NCI-H146 (cell line): ENCODE measurements at regions not wholly inside any gene's neighbourhood (a gene's known extent, or its start where the extent isn't known, plus 50 kb on each side); places are given as distances from the start of the nearest gene placed in this dataset.

Source experiments
- DNase-seq: peaks from one replicate; lab custom pipeline; 2025; lab: John Stamatoyannopoulos, UW

DNA sequence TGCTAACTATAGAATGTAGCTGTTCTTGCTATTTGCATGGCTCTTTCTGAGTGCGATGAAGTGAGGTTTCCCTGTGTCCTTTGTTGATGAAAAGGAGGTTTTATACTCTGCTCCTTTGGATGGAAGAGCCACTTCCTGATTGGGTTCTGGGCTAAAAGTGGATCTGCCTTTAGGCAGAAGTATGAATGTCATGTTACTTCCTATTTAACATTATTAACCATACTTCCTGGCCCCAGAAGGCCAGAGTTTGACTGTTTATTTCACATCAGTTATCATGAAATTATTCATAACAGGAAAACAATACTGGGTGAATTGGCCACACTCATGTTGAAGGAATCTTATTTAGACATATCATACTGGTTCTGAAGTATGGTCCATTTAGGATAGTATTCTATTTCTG, 386.2 kb downstream of the PCDH7 start:
- DNase-seq = no peak

GRCh38 chr4:31107362-31107761, 387.2 kb downstream of the PCDH7 start:
- DNase-seq = no peak

DNA sequence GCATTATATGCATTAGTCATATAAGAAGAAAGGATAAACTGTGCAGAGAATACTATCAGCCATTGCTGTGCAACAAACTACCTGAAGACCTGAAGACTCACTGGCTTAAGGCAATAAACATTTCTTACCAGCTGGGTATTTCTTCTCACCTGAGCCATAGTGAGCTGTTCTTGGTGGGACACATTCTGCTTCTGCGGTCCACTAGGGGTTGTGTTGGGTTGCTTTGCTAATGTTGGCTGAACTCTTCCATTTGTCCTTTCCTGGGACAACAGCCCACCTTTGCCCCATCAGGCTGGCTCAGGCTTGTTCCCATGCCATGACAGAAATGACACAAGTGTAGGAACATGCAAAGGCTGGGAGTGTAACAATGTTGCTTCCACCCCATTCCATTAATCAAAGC, 388.6 kb downstream of the PCDH7 start:
- DNase-seq = no peak

DNA sequence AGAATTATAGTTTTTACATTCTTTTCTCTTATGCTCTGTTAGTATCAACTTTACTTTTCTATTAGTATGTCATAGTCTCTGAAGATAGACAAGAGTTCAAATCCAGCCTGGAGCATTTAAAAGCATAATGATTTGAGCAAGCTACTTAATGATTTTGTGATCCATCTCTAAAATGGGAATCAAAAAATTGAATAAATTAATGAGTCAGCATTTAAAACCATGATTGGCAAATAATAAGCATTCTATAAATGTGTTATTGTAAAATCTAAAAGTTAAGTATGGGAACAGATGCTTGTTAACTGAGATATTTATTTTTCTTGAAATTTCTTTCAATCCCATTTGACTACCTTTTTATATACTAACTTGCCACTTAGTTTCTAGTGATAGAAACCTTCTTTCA, 391.6 kb downstream of the PCDH7 start:
- no peak for DNase-seq

DNA sequence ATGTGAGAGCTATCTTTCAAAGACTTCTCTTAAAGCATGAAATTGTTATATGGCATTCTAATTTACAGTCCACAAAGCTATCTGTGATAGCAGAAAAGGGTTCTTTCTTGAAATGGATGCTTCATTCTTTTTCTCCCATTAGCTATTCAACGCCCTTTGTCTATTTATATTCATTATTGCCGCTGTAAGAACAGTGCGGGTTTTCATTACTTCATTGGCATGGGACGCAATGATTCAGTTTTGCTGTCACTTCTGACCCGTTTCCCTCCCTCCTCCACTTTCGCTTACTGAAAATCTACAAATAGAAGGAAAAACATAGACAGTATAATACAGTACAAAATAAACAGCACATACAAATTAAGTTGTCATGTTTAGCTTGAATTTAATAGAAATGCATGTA, 394.6 kb downstream of the PCDH7 start:
- DNase-seq = no peak

DNA sequence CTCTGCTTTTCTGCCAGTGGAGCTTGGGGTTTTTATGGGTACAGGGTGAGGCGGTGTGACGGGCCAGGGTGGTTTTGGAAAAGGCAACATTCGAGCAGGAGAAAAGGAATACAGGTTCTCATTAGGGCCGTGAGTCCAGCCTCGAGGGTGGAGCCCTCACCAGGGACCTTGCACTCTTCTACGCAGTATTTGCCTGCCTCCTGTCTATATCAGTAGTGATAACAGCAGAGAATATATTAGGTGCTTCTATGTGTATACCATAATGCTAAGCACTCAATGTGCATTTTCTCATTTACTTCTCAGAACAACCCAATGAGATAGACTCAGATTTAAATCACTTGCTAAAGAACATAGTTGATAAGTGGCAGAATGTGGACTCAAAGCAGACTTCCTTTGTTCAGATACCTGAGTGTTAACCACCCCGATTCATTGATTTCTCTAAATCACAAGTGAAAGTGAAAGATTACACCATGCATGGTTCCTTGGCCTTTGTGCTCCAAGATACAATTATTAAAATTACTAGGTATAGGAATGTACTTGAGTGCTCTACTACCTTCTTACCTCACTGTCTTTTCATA, 403.9 kb downstream of the PCDH7 start:
- peak; percentile 76 for DNase-seq

DNA sequence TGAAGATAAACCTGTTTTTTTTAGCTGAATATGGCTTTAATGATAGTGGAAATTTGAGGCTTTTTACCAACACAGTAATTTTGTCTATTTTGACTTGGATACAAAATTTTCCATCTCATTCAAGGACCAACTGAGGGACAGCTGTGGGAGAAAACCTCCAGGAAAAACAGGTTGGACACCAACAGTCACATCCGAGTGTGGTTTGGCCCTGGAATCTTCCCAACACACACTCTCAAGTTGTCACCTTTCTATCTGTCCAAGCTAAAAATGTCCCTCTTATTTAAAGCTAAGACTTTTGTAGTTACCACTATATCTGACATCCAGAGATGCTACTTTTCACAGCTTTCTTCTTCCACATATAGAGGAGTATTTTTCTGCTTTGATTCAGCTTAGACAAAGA, 404.9 kb downstream of the PCDH7 start:
- DNase-seq = no peak

DNA sequence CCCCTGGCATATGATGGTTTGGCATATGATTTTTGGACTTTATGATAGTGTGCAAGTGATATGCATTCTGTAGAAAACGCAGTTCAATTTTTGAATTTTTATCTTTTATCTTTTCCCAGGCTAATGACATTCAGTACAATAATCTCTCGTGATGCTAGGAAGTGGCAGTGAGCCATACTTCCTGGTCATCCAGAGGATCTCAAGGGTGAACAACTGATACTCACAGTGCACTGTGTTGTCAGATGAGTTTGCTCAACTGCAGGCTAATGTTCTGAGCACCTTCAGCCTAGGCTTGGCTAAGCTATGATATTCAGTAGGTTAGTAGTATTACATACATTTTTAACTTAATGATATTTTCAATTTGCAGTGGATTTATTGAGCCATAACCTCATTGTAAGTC, 405.3 kb downstream of the PCDH7 start:
- DNase-seq = no peak

- DNase-seq = peak; percentile 66
Measured at GRCh38 chr4:31126881-31127398, 406.8 kb downstream of the PCDH7 start.

GRCh38 chr4:31130930-31131329, 410.8 kb downstream of the PCDH7 start:
- DNase-seq = peak; percentile 59

DNA sequence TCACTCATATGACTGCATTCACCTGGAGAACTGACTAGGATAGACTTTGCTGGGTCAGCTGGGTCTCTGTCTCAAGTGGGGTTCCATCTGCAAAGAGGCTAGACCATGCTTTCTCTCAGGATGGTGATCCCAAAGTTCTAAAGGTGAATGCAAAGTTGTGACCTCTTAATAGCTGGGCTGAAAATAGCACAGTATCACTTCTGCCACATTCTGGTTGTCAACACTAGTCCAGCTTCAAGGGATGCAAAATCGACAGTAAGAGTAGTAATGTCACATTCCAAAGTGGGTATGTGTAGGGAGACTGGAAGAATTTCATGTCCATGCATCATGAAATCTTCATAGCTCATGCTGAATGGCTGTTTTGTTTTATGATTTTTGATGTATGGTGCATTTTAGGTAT, 414.6 kb downstream of the PCDH7 start:
- no peak for DNase-seq

- no peak for DNase-seq
Measured at GRCh38 chr4:31139767-31140166, 419.6 kb downstream of the PCDH7 start.

DNA sequence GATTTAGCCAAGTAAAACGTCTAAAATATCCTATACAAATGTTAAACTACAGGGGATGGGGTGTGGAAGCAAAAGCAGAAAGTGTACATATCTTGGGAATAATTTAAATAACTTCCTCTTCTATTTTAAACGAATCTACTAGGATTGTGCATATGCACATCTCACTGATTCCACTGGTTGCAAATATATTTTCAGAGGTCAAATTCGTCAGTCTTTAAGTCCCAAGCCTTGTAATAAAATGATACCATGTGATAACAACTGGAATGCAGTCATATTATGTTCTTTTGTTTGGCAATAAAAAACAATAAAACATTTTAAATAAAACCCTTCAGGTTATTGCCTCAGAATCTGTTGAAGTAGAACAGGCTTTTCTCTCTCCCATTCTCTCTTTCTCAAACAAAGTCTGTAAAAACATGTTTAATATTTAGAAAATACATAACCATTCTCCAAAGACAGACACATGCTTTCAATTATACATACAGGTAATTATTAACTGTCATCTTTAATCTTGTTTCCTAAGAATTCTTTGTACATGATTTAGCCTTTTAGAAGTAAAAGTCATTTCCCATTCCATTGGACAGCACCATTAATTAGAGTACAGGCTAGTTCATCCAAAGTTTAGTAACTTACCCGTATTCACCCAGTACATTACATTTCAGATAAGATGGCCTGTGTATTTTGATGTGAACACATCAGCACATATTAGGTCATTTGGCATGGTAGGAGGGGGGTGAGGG, 421.1 kb downstream of the PCDH7 start:
- no peak for DNase-seq

DNA sequence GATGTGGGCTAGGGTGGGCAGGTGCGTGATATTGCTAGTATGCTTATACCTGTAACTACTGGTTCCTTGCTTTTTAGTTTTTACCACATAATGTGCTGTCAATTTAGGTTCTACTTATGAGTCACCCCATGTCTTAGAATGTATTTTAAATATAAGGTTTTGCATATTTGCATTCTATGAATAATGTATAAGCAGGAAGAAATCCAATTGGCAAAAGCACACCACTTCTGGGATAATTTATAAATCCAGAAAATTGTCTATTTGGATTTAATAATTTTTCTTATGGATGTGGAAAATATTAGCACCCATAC, 421.6 kb downstream of the PCDH7 start:
- DNase-seq = no peak

DNA sequence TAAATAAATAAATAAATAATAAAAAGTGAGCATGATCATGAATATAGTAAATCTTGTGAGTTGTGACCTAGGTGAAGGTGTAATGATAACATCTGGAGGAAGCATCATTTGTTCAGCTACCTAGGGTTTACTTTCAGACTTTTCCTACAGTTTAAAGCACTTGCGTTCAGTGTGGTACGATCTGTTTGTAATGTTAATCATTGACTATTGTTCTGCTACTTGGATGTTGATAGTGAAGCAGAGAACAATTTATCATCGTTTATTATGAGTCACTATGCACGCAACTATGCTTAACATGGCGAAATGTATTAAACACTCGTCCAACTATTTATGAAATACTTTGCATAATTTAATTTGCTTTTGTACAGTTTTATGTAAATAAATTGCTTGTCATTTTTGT, 426.2 kb downstream of the PCDH7 start:
- DNase-seq = no peak

DNA sequence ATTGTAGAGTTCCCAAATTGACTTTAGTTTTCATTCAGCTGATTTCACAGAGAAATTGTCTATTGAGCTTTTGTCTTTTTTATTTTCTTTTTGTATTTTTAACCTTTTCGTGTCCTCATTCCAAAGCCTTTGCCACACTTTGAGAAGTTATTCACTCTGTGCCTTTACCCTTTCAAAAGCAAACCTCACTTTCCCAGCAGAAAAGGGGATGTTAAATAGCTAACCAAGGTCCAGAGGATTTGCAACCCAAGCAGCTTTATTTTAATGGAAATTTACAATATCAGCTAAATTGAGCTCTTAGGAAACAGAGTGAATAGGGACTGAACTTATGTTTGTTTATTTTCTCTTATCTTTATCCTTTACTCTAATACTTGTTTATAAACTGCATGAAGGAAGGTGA, 428.8 kb downstream of the PCDH7 start:
- no peak for DNase-seq

DNA sequence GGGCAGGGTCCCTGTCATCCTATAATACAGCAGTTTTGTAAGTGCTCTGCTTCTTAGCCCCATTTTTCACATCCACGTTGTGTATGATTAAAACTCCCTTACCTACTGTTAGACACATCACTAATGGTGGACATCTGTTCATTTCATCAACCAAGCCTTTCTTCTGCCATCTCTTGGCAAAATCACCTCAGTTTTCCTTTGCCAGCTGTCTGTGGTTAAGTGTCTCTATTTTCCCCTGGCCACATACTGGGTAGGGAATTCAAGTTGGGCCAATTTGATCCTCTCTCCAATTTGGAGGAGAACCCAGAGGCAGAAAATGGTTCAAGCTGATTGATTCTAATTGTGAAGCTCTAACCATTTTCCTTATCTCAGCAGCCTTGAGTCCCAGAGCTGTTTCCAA, 436.1 kb downstream of the PCDH7 start:
- no peak for DNase-seq

- DNase-seq = no peak
Measured at GRCh38 chr4:31160146-31160545, 440.0 kb downstream of the PCDH7 start.

DNA sequence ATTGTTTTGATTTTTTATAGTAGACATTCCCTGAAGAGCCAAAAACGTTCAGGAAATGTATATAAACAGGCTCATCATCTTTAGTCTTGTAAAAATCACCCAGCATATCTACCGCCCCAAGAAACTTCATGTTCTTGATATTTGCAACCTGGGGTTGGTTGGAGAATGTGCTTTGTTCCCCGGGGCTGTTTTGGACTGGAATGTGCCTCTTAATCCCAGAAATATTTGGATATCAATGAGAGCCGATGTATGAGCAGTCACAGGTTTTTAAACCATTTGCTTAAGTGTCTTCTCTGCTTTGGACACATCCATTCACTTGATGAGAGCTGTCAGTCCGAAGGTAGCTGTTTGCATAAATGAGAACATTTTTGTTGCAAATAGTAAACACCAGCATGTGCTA, 449.7 kb downstream of the PCDH7 start:
- DNase-seq = no peak

DNA sequence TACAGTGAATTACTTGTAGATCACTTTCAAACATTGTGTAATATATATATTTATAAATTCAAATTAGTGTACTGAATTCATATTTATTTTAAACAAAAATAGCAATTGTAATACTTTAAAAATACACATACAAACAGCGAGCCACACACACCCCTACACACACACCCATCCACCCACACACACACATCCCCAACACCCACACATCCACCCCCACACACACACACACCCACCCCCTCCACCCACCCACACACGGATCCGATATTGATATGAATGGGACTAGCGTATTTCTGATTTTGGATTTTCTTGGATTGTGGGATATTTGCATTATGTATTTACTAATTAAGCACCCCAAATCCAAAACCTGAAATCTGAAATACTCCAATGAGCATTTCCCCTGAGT, 451.2 kb downstream of the PCDH7 start:
- DNase-seq = no peak

GRCh38 chr4:31175242-31175910, 455.2 kb downstream of the PCDH7 start:
- no peak for DNase-seq

DNA sequence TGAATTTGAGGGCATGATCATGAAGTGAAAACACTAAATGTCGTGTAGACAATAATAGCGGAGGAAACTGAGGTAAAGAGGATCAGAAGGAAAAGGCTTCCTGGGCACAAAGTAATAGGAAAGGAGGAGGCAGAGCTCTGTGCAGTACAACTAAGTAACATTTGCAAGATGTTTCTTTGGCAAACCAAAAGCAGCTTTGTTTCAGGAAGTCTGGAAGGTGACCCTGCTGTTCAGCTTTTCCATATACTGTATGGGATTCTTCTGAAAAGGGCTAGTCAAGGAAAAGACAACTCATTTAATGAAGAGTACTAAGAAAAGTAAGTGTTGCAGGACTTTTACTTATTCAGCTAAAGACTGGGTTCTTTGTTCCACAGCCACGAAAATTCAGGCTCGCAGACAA, 463.1 kb downstream of the PCDH7 start:
- no peak for DNase-seq

DNA sequence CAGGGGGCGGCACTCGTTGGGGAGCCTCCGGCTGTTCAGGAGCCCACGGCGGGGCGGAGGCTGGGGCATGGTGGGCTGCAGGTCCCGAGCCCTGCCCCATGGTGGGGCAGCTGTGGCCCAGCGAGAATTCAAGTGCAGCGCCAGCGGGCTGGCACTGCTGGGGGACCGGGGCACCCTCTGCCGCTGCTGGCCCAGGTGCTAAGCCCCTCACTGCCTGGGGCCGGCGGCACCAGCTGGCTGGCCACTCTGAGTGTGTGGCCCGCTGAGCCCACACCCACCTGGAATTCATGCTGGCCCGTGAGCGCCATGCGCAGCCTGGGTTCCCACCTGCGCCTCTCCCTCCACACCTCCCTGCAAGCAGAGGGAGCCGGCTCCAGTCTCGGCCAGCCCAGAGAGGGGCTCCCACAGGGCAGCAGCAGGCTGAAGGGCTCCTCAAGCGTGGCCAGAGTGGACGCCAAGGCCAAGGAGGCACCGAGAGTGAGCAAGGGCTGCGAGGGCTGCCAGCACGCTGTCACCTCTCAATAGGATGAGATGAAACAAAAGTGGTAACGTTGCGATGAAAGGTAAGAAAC, 464.9 kb downstream of the PCDH7 start:
- DNase-seq = no peak
